GM18951 (cell line): ENCODE measurements at regions not wholly inside any gene's neighbourhood (a gene's known extent, or its start where the extent isn't known, plus 50 kb on each side); places are given as distances from the start of the nearest gene placed in this dataset.
"Not testable (repeated sequence)": the region's sequence is repeated elsewhere in the genome, so short reads cannot be mapped to it uniquely, and the experiment has no call there.

ENCODE experiments used
- POLR2A ChIP-seq: IDR thresholded peaks from 4 replicates; pipeline ENCODE4 v1.6.1; 2011; ENCODE audit warnings: mild to moderate bottlenecking; ENCODE audit not compliant: insufficient read length, insufficient read depth; ENCODE audit errors: extremely low read depth
- in situ Hi-C: fragments of 300-500 bp; cut with MboI; formaldehyde crosslinking; loops from one replicate; pipeline ENCODE4 v1.12.0; 2022; ENCODE audit warnings: low sequenced_read_pairs, mixed read lengths, inconsistent platforms; ENCODE audit not compliant: unreplicated experiment

GRCh38 chr2:241956521-241957110 lies 87.1 kb downstream of the RTP5 start:
- no peak for TF ChIP-seq POLR2A
- in situ Hi-C loops: no loop called here

- in situ Hi-C loops: no loop called here
- TF ChIP-seq POLR2A: no peak
Measured at GRCh38 chr2:241957276-241957675, 87.7 kb downstream of the RTP5 start.

- in situ Hi-C loops: no loop called here
Measured at GRCh38 chr2:241958818-241959545, 89.5 kb downstream of the RTP5 start.

GRCh38 chr2:241959751-241960269 lies 90.3 kb downstream of the RTP5 start:
- in situ Hi-C loops: no loop called here
- TF ChIP-seq POLR2A: no peak

More at GRCh38 chr2:241958818-241959545, 89.5 kb downstream of the RTP5 start:
- TF ChIP-seq POLR2A: no peak

GRCh38 chr2:241961454-241961853 lies 91.9 kb downstream of the RTP5 start:
- no peak for TF ChIP-seq POLR2A
- in situ Hi-C loops: no loop called here

GRCh38 chr2:241964133-241964532 lies 94.6 kb downstream of the RTP5 start:
- in situ Hi-C loops: no loop called here
- no peak for TF ChIP-seq POLR2A

- in situ Hi-C loops: no loop called here
- no peak for TF ChIP-seq POLR2A
Measured at GRCh38 chr2:241965931-241966412, 96.4 kb downstream of the RTP5 start.

GRCh38 chr2:241966647-241967466 lies 97.3 kb downstream of the RTP5 start:
- no peak for TF ChIP-seq POLR2A
- in situ Hi-C loops: no loop called here

- in situ Hi-C loops: no loop called here
- TF ChIP-seq POLR2A: no peak
Measured at GRCh38 chr2:241967467-241968144, 98.1 kb downstream of the RTP5 start.

- TF ChIP-seq POLR2A: no peak
- in situ Hi-C loops: no loop called here
Measured at GRCh38 chr2:241968417-241968816, 98.9 kb downstream of the RTP5 start.

GRCh38 chr2:241969182-241969581 lies 99.7 kb downstream of the RTP5 start:
- in situ Hi-C loops: not testable (repeated sequence)

- in situ Hi-C loops: no loop called here
- TF ChIP-seq POLR2A: no peak
Measured at GRCh38 chr2:241970716-241971115, 101.2 kb downstream of the RTP5 start.

GRCh38 chr2:241974096-241974495 lies 104.6 kb downstream of the RTP5 start:
- in situ Hi-C loops: no loop called here
- TF ChIP-seq POLR2A: no peak
